HEK293 (cell line): ENCODE measurements at regions not wholly inside any gene's neighbourhood (a gene's known extent, or its start where the extent isn't known, plus 50 kb on each side); places are given as distances from the start of the nearest gene placed in this dataset.

Source experiments
- CTCF ChIA-PET: fragments of 350-600 bp; formaldehyde crosslinking; extraction: SDS; loops from one replicate; lab custom pipeline; 2021; ENCODE audit warnings: antibody characterized with exemption; lab: Yijun Ruan, JAX
- POLR2A ChIA-PET: fragments of 300-600 bp; formaldehyde crosslinking; extraction: SDS; loops from one replicate; lab custom pipeline; 2020; ENCODE audit warnings: antibody characterized with exemption, inconsistent platforms; lab: Yijun Ruan, JAX
- H3K27ac ChIP-seq: fragments of 200-500 bp; sonication (Bioruptor generic); 2 replicates; pipeline ENCODE4 v1.5.1; 2014; ENCODE audit warnings: low read depth, low read length, control low read depth, inconsistent platforms; ENCODE audit errors: extremely low read depth
- H3K36me3 ChIP-seq, 2 experiments: fragments of 200-500 bp in 1 of 2; sonication (Bioruptor generic) in 1 of 2; 1 replicate in 1 of 2; 2 replicates in 1 of 2; pipeline ENCODE4 v1.5.1; 2014 to 2017; ENCODE audit warnings: inconsistent platforms in 2 of 2, low read length in 2 of 2; ENCODE audit not compliant: control insufficient read depth in 2 of 2, insufficient read depth in 1 of 2
- H3K4me1 ChIP-seq: fragments of 200-500 bp; sonication (Bioruptor generic); 2 replicates; pipeline ENCODE4 v1.5.1; 2014; ENCODE audit warnings: mild to moderate bottlenecking, low read length, inconsistent platforms; ENCODE audit not compliant: control insufficient read depth, insufficient read depth
- H3K4me3 ChIP-seq: 2 replicates; pipeline ENCODE4 v1.5.1; 2011; ENCODE audit warnings: low read depth, mild to moderate bottlenecking, control low read depth, low read length, moderate library complexity
- H3K9me3 ChIP-seq: fragments of 200-500 bp; sonication (Bioruptor generic); 2 replicates; pipeline ENCODE4 v1.5.1; 2014; ENCODE audit warnings: low read depth, low read length, inconsistent platforms; ENCODE audit not compliant: control insufficient read depth, insufficient read depth
- KLF17 ChIP-seq: fragments of 450-650 bp; formaldehyde crosslinking; IDR thresholded peaks from 2 replicates; pipeline ENCODE4 v1.5.1; 2016; ENCODE audit warnings: missing biosample characterization, missing genetic modification characterization
- PATZ1 ChIP-seq: fragments of 450-650 bp; formaldehyde crosslinking; IDR thresholded peaks from 2 replicates; pipeline ENCODE4 v1.5.1; 2016; ENCODE audit warnings: missing biosample characterization, missing genetic modification characterization
- SP7 ChIP-seq: fragments of 450-650 bp; formaldehyde crosslinking; IDR thresholded peaks from 2 replicates; pipeline ENCODE4 v1.5.1; 2016; ENCODE audit warnings: missing biosample characterization, missing genetic modification characterization
- ZBTB6 ChIP-seq: fragments of 450-650 bp; formaldehyde crosslinking; IDR thresholded peaks from 2 replicates; pipeline ENCODE4 v1.5.1; 2017; ENCODE audit warnings: missing biosample characterization, missing genetic modification characterization
- ZIC2 ChIP-seq: fragments of 450-650 bp; formaldehyde crosslinking; IDR thresholded peaks from 2 replicates; pipeline ENCODE4 v1.5.1; 2016; ENCODE audit warnings: missing biosample characterization, missing genetic modification characterization
- ZNF10 ChIP-seq: fragments of 450-650 bp; formaldehyde crosslinking; IDR thresholded peaks from 2 replicates; pipeline ENCODE4 v1.5.1; 2017; ENCODE audit warnings: missing biosample characterization, missing genetic modification characterization
- ZNF169 ChIP-seq: fragments of 450-650 bp; formaldehyde crosslinking; IDR thresholded peaks from 2 replicates; pipeline ENCODE4 v1.5.1; 2016; ENCODE audit warnings: missing biosample characterization, missing genetic modification characterization
- ZNF404 ChIP-seq: fragments of 450-650 bp; formaldehyde crosslinking; IDR thresholded peaks from 2 replicates; pipeline ENCODE4 v1.5.1; 2017; ENCODE audit warnings: missing biosample characterization, missing genetic modification characterization
- ZNF416 ChIP-seq: fragments of 450-650 bp; formaldehyde crosslinking; IDR thresholded peaks from 2 replicates; pipeline ENCODE4 v1.5.1; 2016; ENCODE audit warnings: missing biosample characterization, missing genetic modification characterization
- ZNF426 ChIP-seq: fragments of 450-650 bp; formaldehyde crosslinking; IDR thresholded peaks from 2 replicates; pipeline ENCODE4 v1.5.1; 2017; ENCODE audit warnings: missing biosample characterization, missing genetic modification characterization, mild to moderate bottlenecking, inconsistent platforms, moderate library complexity
- ZNF510 ChIP-seq: fragments of 450-650 bp; formaldehyde crosslinking; IDR thresholded peaks from 2 replicates; pipeline ENCODE4 v1.5.1; 2018; ENCODE audit warnings: mild to moderate bottlenecking, missing genetic modification characterization, missing biosample characterization; ENCODE audit not compliant: insufficient replicate concordance
- ZNF585B ChIP-seq: fragments of 450-650 bp; formaldehyde crosslinking; IDR thresholded peaks from 2 replicates; pipeline ENCODE4 v1.5.1; 2016; ENCODE audit warnings: missing biosample characterization, missing genetic modification characterization
- ZNF621 ChIP-seq: fragments of 450-650 bp; formaldehyde crosslinking; IDR thresholded peaks from 2 replicates; pipeline ENCODE4 v1.5.1; 2017; ENCODE audit warnings: missing biosample characterization, missing genetic modification characterization
- ZNF624 ChIP-seq: fragments of 450-650 bp; formaldehyde crosslinking; IDR thresholded peaks from 2 replicates; pipeline ENCODE4 v1.5.1; 2017; ENCODE audit warnings: missing biosample characterization, missing genetic modification characterization
- ZNF660 ChIP-seq: fragments of 450-650 bp; IDR thresholded peaks from 2 replicates; pipeline ENCODE4 v1.5.1; 2018; ENCODE audit warnings: missing biosample characterization, mild to moderate bottlenecking, missing genetic modification characterization
- ZNF677 ChIP-seq: fragments of 450-650 bp; IDR thresholded peaks from 2 replicates; pipeline ENCODE4 v1.5.0; 2018; ENCODE audit warnings: missing biosample characterization, mild to moderate bottlenecking, missing genetic modification characterization, moderate library complexity
- ZNF747 ChIP-seq: fragments of 450-650 bp; formaldehyde crosslinking; IDR thresholded peaks from 2 replicates; pipeline ENCODE4 v1.5.1; 2016; ENCODE audit warnings: missing biosample characterization, missing genetic modification characterization

- TF ChIP-seq ZNF426 (tag by site-specific recombination) (no peak), PATZ1 (no peak), ZBTB6 (tag by site-specific recombination) (no peak), ZNF621 (tag by site-specific recombination) (no peak), ZNF10 (tag by site-specific recombination) (no peak), ZNF747 (tag by site-specific recombination) (no peak), ZNF660 (tag by site-specific recombination) (no peak)
- ChIA-PET POLR2A (no interaction called here), CTCF (no interaction called here)
- Histone ChIP-seq H3K36me3 (no peaks in the 10 kb centered on the region), H3K4me1 (no peaks in the 10 kb centered on the region), H3K27ac (no peak overlapping the region), H3K4me3 (no peak overlapping the region), H3K9me3 (no peaks in the 10 kb centered on the region)
Observed at GRCh38 chr14:94992046-94992445, 165.3 kb downstream of the DICER1 start.

- Histone ChIP-seq H3K27ac (no peak overlapping the region), H3K4me3 (no peak overlapping the region), H3K36me3 (no peaks in the 10 kb centered on the region), H3K4me1 (no peaks in the 10 kb centered on the region), H3K9me3 (no peaks in the 10 kb centered on the region)
- ChIA-PET POLR2A (no interaction called here), CTCF (no interaction called here)
- peak; percentile 26; the same call in 1 of the 2 replicates for TF ChIP-seq SP7
- no peak for TF ChIP-seq ZIC2 (tag by site-specific recombination)
Observed at GRCh38 chr14:94989946-94990345, 167.4 kb downstream of the DICER1 start.

- TF ChIP-seq ZNF677 (tag by site-specific recombination) (no peak), ZNF510 (tag by site-specific recombination) (no peak), ZNF169 (tag by site-specific recombination) (no peak), ZNF585B (tag by site-specific recombination) (no peak), ZNF416 (tag by site-specific recombination) (no peak), ZNF624 (no peak), ZNF404 (tag by site-specific recombination) (no peak), KLF17 (tag by site-specific recombination) (no peak), ZNF747 (tag by site-specific recombination) (no peak)
- Histone ChIP-seq H3K36me3 (no peaks in the 10 kb centered on the region), H3K27ac (no peak overlapping the region), H3K9me3 (no peaks in the 10 kb centered on the region), H3K4me3 (no peak overlapping the region), H3K4me1 (no peaks in the 10 kb centered on the region)
- CTCF ChIA-PET, result no interaction called here
- POLR2A ChIA-PET, result no interaction called here
Observed at GRCh38 chr14:94989417-94989816, 167.9 kb downstream of the DICER1 start.
